GM21367 (cell line): ENCODE measurements at regions not wholly inside any gene's neighbourhood (a gene's known extent, or its start where the extent isn't known, plus 50 kb on each side); places are given as distances from the start of the nearest gene placed in this dataset.

Experiments
- ATAC-seq: cut with Tn5 transposase; IDR thresholded peaks from one replicate; pipeline ENCODE4 v1.9.1; 2021; ENCODE audit not compliant: unreplicated experiment

DNA sequence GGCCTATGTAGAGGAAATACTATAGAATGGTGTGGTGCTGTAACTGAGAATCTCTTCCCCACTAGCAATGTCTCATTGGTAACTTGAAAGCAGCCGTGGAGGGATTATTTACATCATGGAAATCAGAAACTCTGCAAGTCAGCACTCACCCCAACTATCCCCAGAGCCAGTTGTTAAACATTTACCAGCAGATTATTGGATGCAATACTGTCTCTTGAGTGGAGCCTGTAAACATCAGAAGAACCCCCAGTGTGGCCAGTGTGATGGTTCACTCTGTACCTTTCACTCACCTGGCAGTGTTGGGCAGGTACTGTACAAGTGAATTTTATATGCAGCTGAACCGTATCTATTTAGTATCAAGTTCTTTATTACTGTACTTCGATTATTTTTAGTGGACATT lies 299.8 kb upstream of the SALL1 start:
- no peak for ATAC-seq

DNA sequence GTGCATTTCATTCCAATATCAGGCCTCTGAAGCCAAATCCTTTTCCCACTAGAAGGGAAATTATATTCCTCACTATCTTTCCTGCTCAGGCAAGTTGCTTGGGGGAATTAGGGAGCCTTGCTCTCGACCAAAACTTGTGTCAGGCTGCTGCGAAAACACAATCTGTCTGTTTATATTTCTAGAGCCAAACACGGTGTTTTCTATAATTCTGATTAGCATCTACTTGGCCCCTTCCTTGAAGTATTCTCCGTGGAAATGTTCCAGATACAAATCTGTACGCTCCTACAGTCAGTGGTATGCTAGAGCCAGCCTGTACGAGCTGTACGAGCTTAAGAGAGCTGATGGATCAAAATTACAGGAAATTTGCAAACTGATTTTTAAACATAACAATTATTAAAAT lies 299.3 kb upstream of the SALL1 start:
- no peak for ATAC-seq

GRCh38 chr16:51449441-51449840 lies 298.4 kb upstream of the SALL1 start:
- no peak for ATAC-seq

DNA sequence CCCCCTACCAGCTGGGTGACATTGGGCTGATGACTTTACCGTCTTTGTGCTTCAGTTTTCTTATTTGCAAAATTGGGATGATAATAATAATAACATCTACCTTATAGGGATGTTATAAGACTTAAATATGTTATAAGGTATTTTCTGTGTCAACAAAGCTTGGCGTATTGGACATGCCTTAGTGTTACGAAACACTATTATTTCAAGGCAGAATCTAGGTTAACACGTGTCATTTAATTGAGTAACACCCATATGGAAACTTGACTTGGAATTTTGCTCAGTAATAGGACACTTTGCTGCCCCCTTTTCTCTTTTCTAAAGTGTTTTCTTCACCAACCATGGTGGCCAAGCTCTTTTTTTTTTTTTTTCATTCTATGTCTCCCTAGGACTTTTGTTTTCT lies 294.2 kb upstream of the SALL1 start:
- no peak for ATAC-seq

- no peak for ATAC-seq
Measured at GRCh38 chr16:51443934-51444333, 292.9 kb upstream of the SALL1 start.

- ATAC-seq = no peak
Measured at GRCh38 chr16:51442141-51442870, 291.2 kb upstream of the SALL1 start.

DNA sequence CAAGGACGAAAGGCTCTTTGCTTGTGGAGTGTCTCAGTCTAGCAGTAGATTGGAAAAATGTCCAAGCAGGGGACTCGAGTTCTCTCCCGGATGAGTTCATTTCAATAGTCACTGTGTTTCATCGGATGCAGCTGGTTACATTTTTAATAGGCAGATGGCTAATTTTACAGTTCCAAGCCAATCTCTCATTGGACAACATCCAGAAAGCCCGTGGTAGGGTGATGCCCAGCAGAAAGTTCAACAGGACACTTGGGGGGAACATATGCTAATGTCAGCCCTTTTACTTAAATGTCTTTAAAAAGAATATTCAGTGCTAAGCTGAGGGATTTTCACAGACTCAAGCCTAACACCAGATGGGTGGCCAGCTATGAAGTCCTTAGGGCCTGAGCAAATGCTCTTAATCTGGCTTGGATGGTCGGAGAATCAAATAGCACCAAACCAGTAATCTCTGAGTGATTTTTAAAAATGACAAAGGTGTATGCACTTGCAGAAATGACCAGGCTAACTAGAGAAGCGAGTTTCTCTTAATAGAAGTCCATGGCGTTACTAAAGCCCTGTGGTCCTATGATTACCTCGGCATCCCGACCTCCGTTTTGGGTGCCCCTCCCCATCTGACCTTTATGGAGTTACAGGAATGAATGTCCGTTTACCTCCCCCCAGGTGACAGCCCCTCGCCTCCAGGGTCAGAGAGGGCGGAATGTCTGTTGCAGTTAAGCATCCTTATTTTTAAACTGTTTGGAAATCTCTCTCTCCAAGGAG lies 289.2 kb upstream of the SALL1 start:
- ATAC-seq = no peak

DNA sequence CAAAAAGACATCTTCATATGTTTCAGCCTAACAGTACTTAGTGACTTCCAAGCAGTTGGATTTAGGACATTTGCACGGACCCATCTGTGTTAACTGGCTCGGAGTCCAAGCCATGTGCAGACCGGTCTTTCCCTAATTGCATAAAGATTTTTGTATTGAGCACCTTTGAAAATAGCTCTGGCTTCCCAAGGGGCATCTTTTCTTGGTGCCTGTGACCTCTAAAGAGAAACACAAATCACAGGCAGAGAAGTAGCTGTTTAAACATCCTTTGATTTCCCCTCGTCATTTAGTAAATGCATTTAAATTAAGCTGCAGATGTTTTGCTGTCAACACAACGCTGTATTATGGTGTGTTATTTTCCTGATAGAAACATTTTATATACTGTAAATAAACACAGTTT lies 288.2 kb upstream of the SALL1 start:
- ATAC-seq = no peak

DNA sequence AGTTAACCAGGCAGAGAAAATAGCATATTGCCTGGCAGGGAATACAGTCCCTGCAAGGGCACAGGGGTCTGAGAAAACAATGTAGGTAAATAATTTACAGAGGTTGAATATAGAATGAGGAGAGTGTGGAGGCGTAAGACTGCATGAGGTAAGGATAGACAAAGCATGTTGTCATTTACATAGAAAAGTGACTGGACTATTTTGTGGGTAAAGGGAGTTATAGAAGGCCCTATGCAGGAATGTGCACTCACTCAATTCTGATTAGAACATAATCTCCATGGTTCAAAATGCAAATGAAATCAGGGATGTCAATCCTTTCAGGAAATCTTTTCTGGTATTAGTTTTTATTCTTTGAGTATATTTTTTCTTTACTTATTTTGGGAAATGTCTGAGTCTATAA lies 285.7 kb upstream of the SALL1 start:
- no peak for ATAC-seq

- no peak for ATAC-seq
Measured at GRCh38 chr16:51434567-51435198, 283.6 kb upstream of the SALL1 start.

DNA sequence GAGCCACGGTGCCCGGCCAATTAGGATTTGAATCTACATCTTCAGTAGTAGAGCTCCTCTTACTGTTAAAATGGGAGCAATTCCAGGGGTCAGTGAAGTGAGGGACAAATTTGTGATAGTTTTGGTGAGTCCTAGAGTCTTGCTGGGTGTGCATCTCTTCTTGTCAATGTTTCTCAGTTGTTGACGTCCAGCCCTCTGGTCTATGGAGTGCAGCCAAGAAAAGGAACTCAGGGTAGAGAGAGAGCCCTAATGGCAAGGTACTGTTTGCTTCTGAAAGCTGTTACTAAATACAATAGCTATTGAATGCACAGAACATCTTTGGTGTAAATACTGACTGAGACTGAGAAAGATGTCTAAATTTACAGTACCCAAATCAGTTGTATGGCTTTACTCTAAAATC lies 282.5 kb upstream of the SALL1 start:
- ATAC-seq = no peak

DNA sequence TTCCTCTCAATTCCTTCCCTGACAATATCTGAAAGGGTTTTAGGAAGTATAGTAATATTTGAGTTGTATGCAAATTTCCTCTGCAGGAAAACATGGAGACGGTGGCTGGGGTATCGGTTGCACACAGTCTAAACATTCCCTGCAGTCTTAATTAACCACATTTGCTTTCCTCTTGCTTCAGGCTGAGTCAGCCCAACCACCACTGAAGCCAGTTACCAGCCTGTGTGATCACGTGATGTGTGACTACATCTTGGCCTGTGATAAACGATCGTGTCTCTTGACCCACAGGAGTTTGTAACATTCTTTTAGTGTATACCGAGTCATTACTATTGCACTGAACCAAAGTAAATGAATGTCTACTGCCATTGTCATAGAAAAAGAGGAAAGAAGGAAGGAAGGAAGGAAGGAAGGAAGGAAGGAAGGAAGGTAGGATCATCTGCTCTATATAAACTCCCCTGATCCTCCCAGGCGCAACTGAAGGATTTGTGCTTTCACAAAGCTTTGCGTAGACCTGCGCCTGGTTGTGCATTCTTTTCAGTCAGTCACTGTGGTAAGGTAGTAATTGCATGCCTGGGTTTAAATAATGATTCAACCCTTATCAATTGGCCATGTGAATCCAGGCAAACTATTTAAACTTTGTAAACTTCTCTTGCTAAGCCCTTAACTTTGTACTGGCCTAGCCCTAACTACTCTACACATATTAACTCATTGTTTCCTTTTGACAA lies 280.6 kb upstream of the SALL1 start:
- no peak for ATAC-seq

DNA sequence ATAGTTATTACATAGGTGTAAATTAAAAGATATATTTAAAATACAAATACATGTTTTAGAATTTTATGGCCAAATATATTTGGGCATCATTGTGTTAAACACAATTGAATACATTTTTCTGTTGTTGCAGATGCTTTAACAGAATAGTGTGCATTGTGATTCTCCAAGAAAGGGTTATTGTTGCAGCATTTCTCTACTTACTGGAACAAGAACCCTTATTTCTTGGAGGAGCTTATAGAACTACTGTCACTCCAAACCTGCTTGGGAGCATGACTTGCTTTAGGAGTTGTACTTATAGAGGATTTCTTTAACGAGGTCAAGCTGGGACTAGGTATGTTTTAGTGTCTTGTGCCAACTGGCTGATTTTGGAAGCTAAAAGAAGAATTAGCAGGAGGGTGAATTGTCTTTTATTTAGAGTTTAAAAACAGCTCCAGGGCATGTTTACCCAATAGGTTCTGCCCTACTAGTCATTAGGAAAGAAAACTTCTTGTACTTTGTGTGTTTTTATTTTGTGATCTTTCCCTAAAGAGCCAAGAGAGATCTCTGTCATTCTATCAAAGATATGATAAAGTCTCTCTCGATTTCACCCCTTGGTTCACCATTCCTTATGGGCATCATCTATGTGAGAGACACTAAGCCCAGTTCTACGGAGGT lies 279.8 kb upstream of the SALL1 start:
- no peak for ATAC-seq

- no peak for ATAC-seq
Measured at GRCh38 chr16:51429041-51429440, 278.0 kb upstream of the SALL1 start.

- ATAC-seq = no peak
Measured at GRCh38 chr16:51427085-51427484, 276.0 kb upstream of the SALL1 start.

GRCh38 chr16:51426276-51426675 lies 275.2 kb upstream of the SALL1 start:
- ATAC-seq = no peak

- ATAC-seq = no peak
Measured at GRCh38 chr16:51420247-51420646, 269.2 kb upstream of the SALL1 start.

GRCh38 chr16:51419768-51420167 lies 268.7 kb upstream of the SALL1 start:
- ATAC-seq = no peak

DNA sequence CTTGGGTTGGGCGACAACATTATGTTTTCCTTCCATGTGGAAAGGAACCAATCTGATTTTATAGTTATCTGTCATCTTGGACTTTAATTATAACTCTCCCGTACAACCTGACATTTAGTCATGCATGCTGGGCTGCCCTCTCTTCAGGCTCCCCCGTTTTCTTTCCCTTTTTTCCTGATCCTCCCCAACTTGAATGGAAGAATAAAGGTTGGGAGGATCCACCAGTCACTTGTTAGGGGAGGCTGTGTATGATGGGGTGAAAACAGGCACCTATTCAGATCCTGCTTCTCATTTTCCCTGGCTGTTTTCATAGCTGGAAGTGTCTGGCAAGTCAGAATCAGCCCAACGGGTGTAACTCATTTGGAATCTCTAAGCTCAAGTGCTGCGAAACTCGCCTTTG lies 267.2 kb upstream of the SALL1 start:
- ATAC-seq = no peak

GRCh38 chr16:51416926-51417325 lies 265.9 kb upstream of the SALL1 start:
- no peak for ATAC-seq

- ATAC-seq = no peak
Measured at GRCh38 chr16:51410125-51410524, 259.1 kb upstream of the SALL1 start.
